ENCODE measurements at regions not wholly inside any gene's neighbourhood (a gene's known extent, or its start where the extent isn't known, plus 50 kb on each side); places are given as distances from the start of the nearest gene placed in this dataset.

- no peak for DNase-seq
These were observed 129.6 kb upstream of the CNTN6 start for GRCh38 chr3:963255-963654.

GRCh38 chr3:963755-964154, 129.1 kb upstream of the CNTN6 start:
- no peak for DNase-seq

GRCh38 chr3:965826-966225, 127.0 kb upstream of the CNTN6 start:
- DNase-seq, result no peak

- DNase-seq, result no peak
These were observed 126.5 kb upstream of the CNTN6 start for GRCh38 chr3:966341-966740.

- DNase-seq, result no peak
These were observed 119.5 kb upstream of the CNTN6 start for GRCh38 chr3:973340-973739.

- no peak for DNase-seq
These were observed 116.8 kb upstream of the CNTN6 start for GRCh38 chr3:976006-976405.

GRCh38 chr3:981156-981555, 111.7 kb upstream of the CNTN6 start:
- no peak for DNase-seq

- DNase-seq, result no peak
These were observed 104.0 kb upstream of the CNTN6 start for GRCh38 chr3:988785-989184.

- no peak for DNase-seq
These were observed 100.0 kb upstream of the CNTN6 start for GRCh38 chr3:992871-993270.

GRCh38 chr3:1002010-1002409, 90.8 kb upstream of the CNTN6 start:
- no peak for DNase-seq

GRCh38 chr3:1007866-1008265, 85.0 kb upstream of the CNTN6 start:
- DNase-seq, result no peak

- no peak for DNase-seq
These were observed 82.6 kb upstream of the CNTN6 start for GRCh38 chr3:1010228-1010627.

- DNase-seq, result no peak
These were observed 77.0 kb upstream of the CNTN6 start for GRCh38 chr3:1015826-1016225.

GRCh38 chr3:1017870-1018269, 75.0 kb upstream of the CNTN6 start:
- no peak for DNase-seq

- no peak for DNase-seq
These were observed 73.7 kb upstream of the CNTN6 start for GRCh38 chr3:1019157-1019556.

GRCh38 chr3:1026395-1026794, 66.4 kb upstream of the CNTN6 start:
- DNase-seq, result no peak

- DNase-seq, result no peak
These were observed 56.5 kb upstream of the CNTN6 start for GRCh38 chr3:1036207-1036826.

GRCh38 chr3:1037631-1038030, 55.2 kb upstream of the CNTN6 start:
- no peak for DNase-seq
